BJ (cell line): ENCODE measurements at regions not wholly inside any gene's neighbourhood (a gene's known extent, or its start where the extent isn't known, plus 50 kb on each side); places are given as distances from the start of the nearest gene placed in this dataset.

Experiments used
- CTCF ChIA-PET: fragments of 350-600 bp; formaldehyde crosslinking; extraction: SDS; loops from one replicate; lab custom pipeline; 2021; ENCODE audit warnings: antibody characterized with exemption, inconsistent platforms; lab: Yijun Ruan, JAX
- POLR2A ChIA-PET: fragments of 300-600 bp; sonication (Branson Sonifier 250); formaldehyde crosslinking; extraction: SDS; loops from one replicate; lab custom pipeline; 2021; ENCODE audit warnings: antibody characterized with exemption; lab: Charles Lee
- DNase-seq: peaks from one replicate; pipeline ENCODE4 v3.0.0-alpha.2; 2011; ENCODE audit warnings: low read depth
- H3K27me3 ChIP-seq: 2 replicates; pipeline ENCODE4 v1.6.0; 2011; ENCODE audit warnings: low read length; ENCODE audit not compliant: control insufficient read depth, insufficient read depth
- H3K36me3 ChIP-seq: 2 replicates; pipeline ENCODE4 v1.5.1; 2011; ENCODE audit warnings: low read length; ENCODE audit not compliant: control insufficient read depth, insufficient read depth
- H3K4me3 ChIP-seq: 2 replicates; pipeline ENCODE4 v1.5.1; 2011; ENCODE audit warnings: low read depth, mild to moderate bottlenecking, control low read depth, low read length
- TF ChIP-seq, protein P1 (sequence below): IDR thresholded peaks from 2 replicates; pipeline ENCODE4 v1.5.1; 2011; ENCODE audit warnings: low read depth, mild to moderate bottlenecking, control low read depth, inconsistent platforms, low read length, moderate library complexity; ENCODE audit not compliant: insufficient read depth

DNA sequence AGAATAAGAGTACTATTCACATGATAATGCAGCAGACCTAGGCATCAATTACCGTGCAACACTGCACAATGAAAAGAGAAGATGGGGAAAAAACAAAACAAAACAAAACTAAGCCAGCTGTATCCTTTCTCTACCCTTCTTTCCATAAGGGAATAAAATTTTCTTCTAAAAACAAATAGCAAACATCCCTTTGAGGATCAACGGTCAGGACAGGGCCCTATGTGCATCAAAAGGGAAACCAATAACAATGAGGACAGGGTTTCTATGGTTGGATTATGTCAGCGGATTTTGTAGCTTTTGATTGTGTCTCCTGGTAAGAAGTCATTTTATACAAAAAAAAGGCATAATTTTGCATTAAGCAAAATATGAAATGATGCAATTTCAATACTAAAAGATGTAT, 350.3 kb downstream of the SLC6A15 start:
- ChIA-PET CTCF (no interaction called here), POLR2A (no interaction called here)
- no peak for DNase-seq
- H3K36me3 ChIP-seq = no peaks in the 10 kb centered on the region
- no peaks in the 10 kb centered on the region for H3K27me3 ChIP-seq
- H3K4me3 ChIP-seq = no peak overlapping the region
- TF ChIP-seq, protein P1, sequence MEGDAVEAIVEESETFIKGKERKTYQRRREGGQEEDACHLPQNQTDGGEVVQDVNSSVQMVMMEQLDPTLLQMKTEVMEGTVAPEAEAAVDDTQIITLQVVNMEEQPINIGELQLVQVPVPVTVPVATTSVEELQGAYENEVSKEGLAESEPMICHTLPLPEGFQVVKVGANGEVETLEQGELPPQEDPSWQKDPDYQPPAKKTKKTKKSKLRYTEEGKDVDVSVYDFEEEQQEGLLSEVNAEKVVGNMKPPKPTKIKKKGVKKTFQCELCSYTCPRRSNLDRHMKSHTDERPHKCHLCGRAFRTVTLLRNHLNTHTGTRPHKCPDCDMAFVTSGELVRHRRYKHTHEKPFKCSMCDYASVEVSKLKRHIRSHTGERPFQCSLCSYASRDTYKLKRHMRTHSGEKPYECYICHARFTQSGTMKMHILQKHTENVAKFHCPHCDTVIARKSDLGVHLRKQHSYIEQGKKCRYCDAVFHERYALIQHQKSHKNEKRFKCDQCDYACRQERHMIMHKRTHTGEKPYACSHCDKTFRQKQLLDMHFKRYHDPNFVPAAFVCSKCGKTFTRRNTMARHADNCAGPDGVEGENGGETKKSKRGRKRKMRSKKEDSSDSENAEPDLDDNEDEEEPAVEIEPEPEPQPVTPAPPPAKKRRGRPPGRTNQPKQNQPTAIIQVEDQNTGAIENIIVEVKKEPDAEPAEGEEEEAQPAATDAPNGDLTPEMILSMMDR = no peak

DNA sequence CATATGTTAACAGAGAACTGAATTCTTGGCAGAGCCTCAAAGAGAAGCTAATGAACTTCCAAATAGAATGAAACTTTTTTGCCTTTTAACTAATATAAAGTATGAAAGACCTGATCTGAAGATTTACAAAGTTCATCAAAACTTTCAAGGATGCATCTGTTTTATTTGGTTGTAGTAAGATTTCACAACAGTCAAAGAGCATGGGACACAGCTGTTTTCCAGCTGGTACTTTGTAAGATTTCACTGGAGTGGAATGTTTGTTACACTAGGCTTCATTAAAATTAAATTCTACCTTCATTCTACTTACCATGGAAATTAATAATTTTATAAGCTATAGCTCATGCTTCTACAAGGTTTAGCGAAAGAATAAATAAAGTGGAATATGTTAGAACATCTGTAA, 351.2 kb downstream of the SLC6A15 start:
- H3K27me3 ChIP-seq = no peaks in the 10 kb centered on the region
- CTCF ChIA-PET = no interaction called here
- POLR2A ChIA-PET = no interaction called here
- no peak overlapping the region for H3K4me3 ChIP-seq
- H3K36me3 ChIP-seq = no peaks in the 10 kb centered on the region
- TF ChIP-seq, protein P1 = no peak
- peak; percentile 22 for DNase-seq

DNA sequence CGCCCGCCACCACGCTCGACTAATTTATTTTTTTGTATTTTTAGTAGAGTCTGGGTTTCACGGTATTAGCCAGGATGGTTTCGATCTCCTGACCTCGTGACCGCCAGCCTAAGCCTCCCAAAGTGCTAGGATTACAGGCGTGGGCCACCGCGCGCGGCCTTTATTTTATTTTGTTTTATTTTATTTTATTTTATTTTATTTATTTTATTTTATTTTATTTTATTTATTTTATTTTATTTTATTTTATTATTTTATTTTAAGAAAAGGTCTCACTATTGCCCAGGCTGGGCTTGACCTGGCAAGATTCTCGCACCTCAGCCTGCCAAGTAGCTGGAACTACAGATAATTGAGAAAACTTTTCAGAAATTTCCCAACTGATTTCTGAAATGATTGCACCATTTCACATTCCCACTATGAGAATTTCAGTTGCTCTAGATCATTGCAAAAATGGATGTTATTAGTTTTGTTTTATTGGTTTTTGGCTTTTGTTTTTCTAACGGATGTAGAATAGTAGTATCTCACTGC, 358.3 kb downstream of the SLC6A15 start:
- H3K27me3 ChIP-seq = no peaks in the 10 kb centered on the region
- H3K4me3 ChIP-seq = no peak overlapping the region
- H3K36me3 ChIP-seq = no peaks in the 10 kb centered on the region
- DNase-seq = no peak
- ChIA-PET CTCF (no interaction called here), POLR2A (no interaction called here)
- TF ChIP-seq, protein P1 = no peak

DNA sequence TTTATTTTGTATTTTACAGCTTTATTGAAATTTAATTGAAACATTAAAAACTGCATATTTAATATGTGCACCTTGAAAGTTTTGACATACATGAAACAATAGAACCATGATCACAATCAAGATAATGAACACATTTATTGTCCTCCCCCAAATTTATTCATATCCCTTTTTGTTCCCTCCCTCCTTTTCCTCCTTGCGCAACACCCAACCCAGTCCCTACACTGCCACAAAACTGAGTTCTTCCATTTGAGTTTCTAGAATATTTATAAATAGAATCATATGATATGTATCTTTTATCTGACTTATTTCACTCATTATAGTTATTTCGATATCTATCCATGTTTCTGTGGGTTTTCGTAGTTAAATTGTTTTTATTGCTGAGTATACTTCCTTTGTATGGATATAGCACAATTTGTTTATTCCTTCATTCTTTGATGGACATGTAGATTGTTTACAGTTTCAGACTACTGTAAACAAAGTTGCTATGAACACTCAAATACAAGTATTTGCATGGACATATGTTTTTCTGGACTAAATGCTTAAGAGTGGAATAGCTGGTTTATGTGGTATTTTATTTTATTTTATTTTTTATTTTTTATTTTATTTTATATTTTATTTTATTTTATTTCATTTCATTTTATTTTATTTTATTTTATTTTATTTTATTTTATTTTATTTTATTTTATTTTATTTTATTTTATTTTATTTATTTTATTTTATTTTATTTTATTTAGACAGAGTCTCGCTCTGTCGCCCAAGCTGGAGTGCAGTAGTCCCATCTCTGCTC, 359.1 kb downstream of the SLC6A15 start:
- no peaks in the 10 kb centered on the region for H3K27me3 ChIP-seq
- no peaks in the 10 kb centered on the region for H3K36me3 ChIP-seq
- POLR2A ChIA-PET = no interaction called here
- no peak for DNase-seq
- TF ChIP-seq, protein P1 = no peak
- H3K4me3 ChIP-seq = no peak overlapping the region
- CTCF ChIA-PET = no interaction called here

DNA sequence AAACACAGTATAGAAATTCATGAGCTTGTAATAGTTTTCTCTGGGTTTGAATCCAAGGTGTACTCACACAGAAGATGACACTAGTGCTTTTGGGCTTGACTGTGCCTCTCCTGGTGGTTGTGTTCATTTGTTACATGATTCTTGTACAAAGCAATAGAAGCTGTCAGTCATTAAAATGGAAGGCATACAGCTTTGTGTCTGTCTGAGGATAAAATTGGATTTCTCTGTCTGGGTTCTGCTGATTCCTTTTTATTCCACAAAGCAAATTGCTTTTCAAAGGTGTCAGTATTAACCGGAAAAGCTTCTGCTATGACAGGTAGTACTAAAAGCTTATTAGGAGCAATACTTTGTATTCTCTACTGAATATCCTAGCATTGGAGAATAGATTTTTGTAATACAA, 361.2 kb downstream of the SLC6A15 start:
- TF ChIP-seq, protein P1 = no peak
- H3K27me3 ChIP-seq = no peaks in the 10 kb centered on the region
- H3K36me3 ChIP-seq = no peaks in the 10 kb centered on the region
- POLR2A ChIA-PET = interaction anchor here (0.5 kb wide), 1 partner anchor 9 kb away, joined by 3 read pairs; no protein-coding TSS in a partner anchor
- CTCF ChIA-PET = no interaction called here
- no peak overlapping the region for H3K4me3 ChIP-seq
- no peak for DNase-seq
